Stimulated activated CD4-positive, alpha-beta T cell treated with anti-CD3 and anti-CD28 coated beads, Interleukin-15, amount 100 ng/mL, for 24 hours (primary cell): ENCODE measurements at regions not wholly inside any gene's neighbourhood (a gene's known extent, or its start where the extent isn't known, plus 50 kb on each side); places are given as distances from the start of the nearest gene placed in this dataset.
"Not testable (repeated sequence)": the region's sequence is repeated elsewhere in the genome, so short reads cannot be mapped to it uniquely, and the experiment has no call there.

Source experiments
- DNase-seq: peaks from one replicate; pipeline ENCODE4 v3.0.0-alpha.2; 2020

- DNase-seq = no peak
Observed at GRCh38 chr2:54065411-54065810, 50.0 kb upstream of the ACYP2 start.

- DNase-seq = no peak
Observed at GRCh38 chr2:54063967-54064535, 51.4 kb upstream of the ACYP2 start.

- DNase-seq = no peak
Observed at GRCh38 chr2:54062401-54062800, 53.0 kb upstream of the ACYP2 start.

GRCh38 chr2:54061272-54061671 is 54.1 kb upstream of the ACYP2 start:
- DNase-seq = no peak

GRCh38 chr2:54059986-54060385 is 55.4 kb upstream of the ACYP2 start:
- DNase-seq = no peak

GRCh38 chr2:54059504-54059903 is 55.9 kb upstream of the ACYP2 start:
- DNase-seq = no peak

- DNase-seq = no peak
Observed at GRCh38 chr2:54058449-54058848, 57.0 kb upstream of the ACYP2 start.

- no peak for DNase-seq
Observed at GRCh38 chr2:54054774-54055173, 60.6 kb upstream of the ACYP2 start.

GRCh38 chr2:54054271-54054670 is 61.1 kb upstream of the ACYP2 start:
- no peak for DNase-seq

- no peak for DNase-seq
Observed at GRCh38 chr2:54053830-54054229, 61.6 kb upstream of the ACYP2 start.

GRCh38 chr2:54052825-54053718 is 62.3 kb upstream of the ACYP2 start:
- DNase-seq = no peak

- no peak for DNase-seq
Observed at GRCh38 chr2:54050445-54050844, 65.0 kb upstream of the ACYP2 start.

GRCh38 chr2:54049365-54049764 is 66.0 kb upstream of the ACYP2 start:
- DNase-seq = no peak

GRCh38 chr2:54048896-54049295 is 66.5 kb upstream of the ACYP2 start:
- not testable (repeated sequence) for DNase-seq

GRCh38 chr2:54048117-54048785 is 67.2 kb upstream of the ACYP2 start:
- DNase-seq = no peak

GRCh38 chr2:54047658-54048057 is 67.8 kb upstream of the ACYP2 start:
- DNase-seq = no peak

- DNase-seq = no peak
Observed at GRCh38 chr2:54047091-54047490, 68.3 kb upstream of the ACYP2 start.

GRCh38 chr2:54042897-54043620 is 72.3 kb upstream of the PSME4 start:
- no peak for DNase-seq

GRCh38 chr2:54042341-54042740 is 71.5 kb upstream of the PSME4 start:
- no peak for DNase-seq

GRCh38 chr2:54041135-54041534 is 70.3 kb upstream of the PSME4 start:
- DNase-seq = peak; percentile 79

GRCh38 chr2:54040685-54041084 is 69.9 kb upstream of the PSME4 start:
- no peak for DNase-seq

GRCh38 chr2:54040250-54040649 is 69.5 kb upstream of the PSME4 start:
- no peak for DNase-seq

GRCh38 chr2:54038835-54039234 is 68.0 kb upstream of the PSME4 start:
- no peak for DNase-seq
